ENCODE measurements at regions not wholly inside any gene's neighbourhood (a gene's known extent, or its start where the extent isn't known, plus 50 kb on each side); places are given as distances from the start of the nearest gene placed in this dataset.

- no peak for TF ChIP-seq CTCF (IDR thresholded peaks at IDR 0.05; ENCODE audit: low read depth, low read length)
- Histone ChIP-seq H3K4me3 (ENCODE audit: low read depth, low read length) (no peak overlapping the region), H3K9me3 (no peaks in the 10 kb centered on the region), H3K36me3 (no peaks in the 10 kb centered on the region), H3K4me1 (no peaks in the 10 kb centered on the region), H3K27me3 (no peaks in the 10 kb centered on the region)
- no peak for DNase-seq
Measured at GRCh38 chr2:21602789-21603188, 479.0 kb downstream of the TDRD15 start.

DNA sequence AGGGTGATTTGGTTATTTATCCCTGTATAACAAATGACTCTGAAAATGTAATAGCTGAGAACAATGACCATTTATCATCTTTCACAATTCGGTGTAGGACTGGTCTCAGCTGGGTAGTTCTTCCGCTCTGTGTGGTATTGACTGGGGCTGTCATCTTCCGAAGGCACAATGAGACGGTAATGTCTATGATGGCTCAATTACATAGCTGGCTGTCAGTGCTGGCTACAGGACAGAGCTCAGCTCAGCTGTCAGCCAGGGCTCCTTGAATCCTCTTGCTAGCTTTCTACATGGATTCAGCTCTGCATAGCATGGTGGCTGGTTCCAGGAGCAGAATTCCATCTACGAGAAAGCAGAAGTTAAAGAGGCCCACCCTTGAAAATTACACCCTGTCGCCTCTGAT is 483.8 kb downstream of the TDRD15 start:
- peak; percentile 13 for DNase-seq
- H3K4me3 ChIP-seq (ENCODE audit: low read depth, low read length): no peak overlapping the region
- TF ChIP-seq CTCF (IDR thresholded peaks at IDR 0.05; ENCODE audit: low read depth, low read length): no peak

DNA sequence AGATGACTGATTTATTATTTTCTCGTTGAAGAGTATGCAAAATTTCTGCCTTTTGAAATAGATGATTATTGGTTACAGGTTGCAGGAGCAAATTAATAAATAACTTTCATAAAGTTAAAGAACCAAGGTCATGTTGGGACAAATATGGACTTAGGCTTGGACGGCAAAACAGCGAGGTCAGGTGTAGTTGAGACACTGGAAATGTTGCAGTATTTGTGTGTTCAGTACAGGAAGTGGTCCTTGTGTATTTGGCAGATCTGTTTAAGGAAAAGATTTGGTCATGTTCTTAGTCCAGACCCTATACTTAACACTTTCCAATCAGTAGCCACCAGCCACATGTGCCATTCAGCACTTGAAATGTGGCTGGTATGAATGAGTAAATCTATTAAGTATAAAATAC is 486.5 kb downstream of the TDRD15 start:
- Histone ChIP-seq H3K9me3 (no peaks in the 10 kb centered on the region), H3K4me1 (no peaks in the 10 kb centered on the region), H3K4me3 (ENCODE audit: low read depth, low read length) (no peak overlapping the region), H3K36me3 (no peaks in the 10 kb centered on the region), H3K27me3 (no peaks in the 10 kb centered on the region)
- DNase-seq: no peak
- TF ChIP-seq CTCF (IDR thresholded peaks at IDR 0.05; ENCODE audit: low read depth, low read length): no peak

More for the DNA sequence above, 483.8 kb downstream of the TDRD15 start:
- Histone ChIP-seq H3K27me3 (no peaks in the 10 kb centered on the region), H3K9me3 (no peaks in the 10 kb centered on the region), H3K4me1 (no peaks in the 10 kb centered on the region), H3K36me3 (no peaks in the 10 kb centered on the region)

- H3K4me1 ChIP-seq: no peaks in the 10 kb centered on the region
- DNase-seq: no peak
- H3K36me3 ChIP-seq: no peaks in the 10 kb centered on the region
- TF ChIP-seq CTCF (IDR thresholded peaks at IDR 0.05; ENCODE audit: low read depth, low read length): no peak
- H3K4me3 ChIP-seq (ENCODE audit: low read depth, low read length): no peak overlapping the region
- H3K27me3 ChIP-seq: no peaks in the 10 kb centered on the region
- H3K9me3 ChIP-seq: no peaks in the 10 kb centered on the region; the same call in 1 of the 2 replicates
Measured at GRCh38 chr2:21617885-21618434, 494.2 kb downstream of the TDRD15 start.

DNA sequence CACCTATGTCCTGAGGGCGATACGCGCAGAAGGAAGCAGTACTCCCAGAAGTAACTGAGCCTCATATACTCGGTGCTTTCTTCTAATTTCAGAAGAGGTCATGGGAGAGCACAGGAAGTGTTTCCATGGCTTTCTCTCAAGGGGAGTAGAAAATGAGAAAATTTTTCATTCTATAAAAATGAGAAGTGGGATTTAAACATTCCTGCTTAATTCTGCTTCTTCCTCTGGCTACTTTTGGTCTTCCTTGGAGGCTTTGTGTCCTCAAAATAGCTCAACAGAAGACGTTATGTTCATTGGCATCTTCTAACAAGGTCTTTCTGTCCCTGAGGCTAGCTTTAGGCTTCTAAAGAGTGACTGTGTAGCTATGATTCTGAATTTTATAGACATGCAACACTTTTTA is 497.0 kb downstream of the TDRD15 start:
- Histone ChIP-seq H3K4me1 (no peaks in the 10 kb centered on the region), H3K27me3 (no peaks in the 10 kb centered on the region)
- TF ChIP-seq CTCF (IDR thresholded peaks at IDR 0.05; ENCODE audit: low read depth, low read length): no peak

GRCh38 chr2:21627938-21628337 is 504.2 kb downstream of the TDRD15 start:
- H3K4me3 ChIP-seq (ENCODE audit: low read depth, low read length): no peak overlapping the region
- no peaks in the 10 kb centered on the region for H3K27me3 ChIP-seq
- H3K4me1 ChIP-seq: peaks cover 16% of the 10 kb centered on the region
- no peak for DNase-seq
- peak; percentile 23; the same call in 1 of the 2 replicates for TF ChIP-seq CTCF (IDR thresholded peaks at IDR 0.05; ENCODE audit: low read depth, low read length)
- H3K9me3 ChIP-seq: no peaks in the 10 kb centered on the region
- no peaks in the 10 kb centered on the region for H3K36me3 ChIP-seq

More for the DNA sequence above, 497.0 kb downstream of the TDRD15 start:
- Histone ChIP-seq H3K36me3 (no peaks in the 10 kb centered on the region), H3K9me3 (no peaks in the 10 kb centered on the region; the same call in 1 of the 2 replicates), H3K4me3 (ENCODE audit: low read depth, low read length) (no peak overlapping the region)
- no peak for DNase-seq

Measured in BE2C (cell line).